Stimulated activated CD8-positive, alpha-beta memory T cell treated with anti-CD3 and anti-CD28 coated beads, Interleukin-7, amount 100 ng/mL, for 24 hours (primary cell): ENCODE measurements at regions not wholly inside any gene's neighbourhood (a gene's known extent, or its start where the extent isn't known, plus 50 kb on each side); places are given as distances from the start of the nearest gene placed in this dataset.

Experiments
- DNase-seq: peaks from one replicate; pipeline ENCODE4 v3.0.0-alpha.2; 2020; ENCODE audit warnings: low read depth

- no peak for DNase-seq
Measured at GRCh38 chr10:44682507-44682906, 228.6 kb upstream of the TMEM72 start.

GRCh38 chr10:44684661-44685060 lies 226.5 kb upstream of the TMEM72 start:
- DNase-seq = no peak

- DNase-seq = no peak
Measured at GRCh38 chr10:44685220-44685619, 225.9 kb upstream of the TMEM72 start.

GRCh38 chr10:44685747-44686146 lies 225.4 kb upstream of the TMEM72 start:
- no peak for DNase-seq

GRCh38 chr10:44689368-44689767 lies 221.8 kb upstream of the TMEM72 start:
- no peak for DNase-seq

- DNase-seq = no peak
Measured at GRCh38 chr10:44696496-44696895, 214.6 kb upstream of the TMEM72 start.

GRCh38 chr10:44697116-44697515 lies 214.0 kb upstream of the TMEM72 start:
- DNase-seq = no peak

- no peak for DNase-seq
Measured at GRCh38 chr10:44702531-44702930, 208.6 kb upstream of the TMEM72 start.

- no peak for DNase-seq
Measured at GRCh38 chr10:44703241-44704155, 207.6 kb upstream of the TMEM72 start.

- no peak for DNase-seq
Measured at GRCh38 chr10:44704616-44705015, 206.5 kb upstream of the TMEM72 start.

- no peak for DNase-seq
Measured at GRCh38 chr10:44706745-44707144, 204.4 kb upstream of the TMEM72 start.

GRCh38 chr10:44713307-44713706 lies 197.8 kb upstream of the TMEM72 start:
- DNase-seq = no peak

- no peak for DNase-seq
Measured at GRCh38 chr10:44714451-44714850, 196.7 kb upstream of the TMEM72 start.

GRCh38 chr10:44715136-44715535 lies 196.0 kb upstream of the TMEM72 start:
- no peak for DNase-seq

- DNase-seq = no peak
Measured at GRCh38 chr10:44716470-44717015, 194.6 kb upstream of the TMEM72 start.

GRCh38 chr10:44723082-44723481 lies 188.1 kb upstream of the TMEM72 start:
- DNase-seq = no peak

GRCh38 chr10:44723619-44724325 lies 187.4 kb upstream of the TMEM72 start:
- DNase-seq = no peak

- DNase-seq = no peak
Measured at GRCh38 chr10:44724415-44725174, 186.5 kb upstream of the TMEM72 start.

- DNase-seq = no peak
Measured at GRCh38 chr10:44725404-44725803, 185.7 kb upstream of the TMEM72 start.

GRCh38 chr10:44731283-44731682 lies 179.9 kb upstream of the TMEM72 start:
- no peak for DNase-seq

GRCh38 chr10:44733501-44734488 lies 177.3 kb upstream of the TMEM72 start:
- no peak for DNase-seq
